Non-pigmented ciliary epithelial cell (primary cell): ENCODE measurements at regions not wholly inside any gene's neighbourhood (a gene's known extent, or its start where the extent isn't known, plus 50 kb on each side); places are given as distances from the start of the nearest gene placed in this dataset.

Source experiments
- DNase-seq: peaks from one replicate; pipeline ENCODE4 v3.0.0-alpha.2; 2010; ENCODE audit warnings: low read depth

DNA sequence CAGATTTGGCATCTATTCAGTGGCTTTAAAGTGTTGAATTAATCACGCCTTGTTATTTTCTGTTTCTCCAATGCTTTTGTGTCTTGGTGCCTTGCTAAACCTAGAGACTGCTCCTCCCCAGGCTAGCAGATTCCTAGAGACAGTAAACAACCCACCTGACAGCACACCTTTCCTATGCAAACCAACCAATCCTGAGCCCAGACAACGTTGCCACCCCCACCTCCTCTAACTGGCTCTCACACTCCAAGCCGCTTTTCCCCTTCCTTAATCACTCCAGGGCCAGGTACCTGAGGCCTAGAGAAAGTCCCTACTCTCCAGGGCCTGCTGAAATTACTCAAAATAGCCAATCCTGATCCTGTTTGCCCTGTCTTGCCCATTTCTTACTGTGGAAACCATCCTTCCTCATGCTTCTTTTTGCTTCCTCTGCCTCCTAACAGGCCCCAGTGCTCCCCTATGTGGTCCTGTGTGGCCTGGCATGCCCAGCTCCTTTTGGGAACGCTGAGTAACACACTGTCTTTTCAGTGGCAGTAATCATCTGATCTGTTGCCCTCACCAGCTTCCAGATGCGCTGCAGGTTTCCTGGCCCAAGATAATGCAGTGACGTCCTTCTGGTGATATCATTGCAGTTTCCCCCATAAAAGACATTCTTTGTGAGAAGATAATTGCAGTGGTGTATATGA lies 53.4 kb downstream of the GAS1 start:
- DNase-seq, result no peak

DNA sequence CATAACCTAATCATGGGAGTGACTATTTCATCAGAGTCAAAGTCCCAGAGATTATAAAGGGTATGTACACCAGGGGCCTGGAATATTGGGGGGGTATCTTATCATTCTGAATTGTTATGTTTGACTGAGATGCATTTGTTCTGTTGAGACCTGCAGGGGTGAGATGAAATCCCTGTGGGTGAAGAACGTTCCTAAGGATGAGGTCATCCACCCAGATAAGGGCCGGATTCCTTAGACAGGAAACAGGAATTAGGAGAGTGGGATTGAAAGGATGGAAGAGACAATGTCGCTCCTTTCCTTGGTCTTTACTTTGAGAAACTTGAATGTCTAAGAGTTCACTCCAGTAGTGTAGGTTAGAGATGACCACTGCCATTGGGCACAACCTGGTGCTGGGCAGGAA lies 54.7 kb downstream of the GAS1 start:
- DNase-seq, result no peak

DNA sequence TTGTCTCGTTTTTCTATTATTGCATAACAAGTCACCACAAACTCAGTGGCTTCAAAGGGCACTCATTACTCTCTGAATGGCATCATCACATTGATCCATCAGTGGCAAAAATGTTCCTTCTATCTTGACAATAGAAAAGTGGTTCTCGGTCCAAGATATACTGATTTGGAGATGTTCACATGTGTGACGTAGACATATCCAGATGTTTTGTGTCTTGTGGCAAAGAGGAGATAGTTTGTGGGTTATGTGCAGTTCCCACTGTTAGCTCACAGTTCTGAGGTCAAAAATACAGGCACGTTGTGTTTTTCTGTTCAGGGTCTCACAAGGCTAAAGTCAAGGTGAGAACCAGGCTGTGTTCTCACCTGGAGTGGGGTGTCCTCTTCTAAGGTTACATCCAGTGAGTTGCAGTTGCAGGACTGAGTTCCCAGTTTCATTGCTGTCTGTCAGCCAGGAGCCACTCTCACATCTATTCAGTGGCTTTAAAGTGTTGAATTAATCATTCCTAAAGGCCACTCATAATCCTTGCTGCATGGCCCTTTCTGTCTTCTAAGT lies 55.3 kb downstream of the GAS1 start:
- no peak for DNase-seq

DNA sequence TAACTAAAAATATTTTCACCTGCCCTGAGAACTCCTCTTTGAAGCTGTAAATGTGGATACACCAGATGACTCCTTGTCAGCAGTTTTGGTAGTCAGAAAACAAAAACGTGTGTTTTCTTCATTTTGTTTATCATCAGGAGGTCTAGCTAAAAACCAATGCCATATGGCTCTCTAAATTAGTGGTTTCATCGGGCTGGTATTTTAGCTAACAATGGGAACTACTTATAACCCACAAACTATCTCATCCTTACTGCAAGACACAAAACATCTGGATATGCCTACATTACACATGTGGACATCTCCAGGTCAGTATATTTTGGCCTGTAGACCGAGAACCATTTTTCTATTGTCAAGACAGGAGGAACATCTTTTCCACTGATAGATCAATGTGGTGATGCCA lies 56.2 kb downstream of the GAS1 start:
- DNase-seq, result no peak

DNA sequence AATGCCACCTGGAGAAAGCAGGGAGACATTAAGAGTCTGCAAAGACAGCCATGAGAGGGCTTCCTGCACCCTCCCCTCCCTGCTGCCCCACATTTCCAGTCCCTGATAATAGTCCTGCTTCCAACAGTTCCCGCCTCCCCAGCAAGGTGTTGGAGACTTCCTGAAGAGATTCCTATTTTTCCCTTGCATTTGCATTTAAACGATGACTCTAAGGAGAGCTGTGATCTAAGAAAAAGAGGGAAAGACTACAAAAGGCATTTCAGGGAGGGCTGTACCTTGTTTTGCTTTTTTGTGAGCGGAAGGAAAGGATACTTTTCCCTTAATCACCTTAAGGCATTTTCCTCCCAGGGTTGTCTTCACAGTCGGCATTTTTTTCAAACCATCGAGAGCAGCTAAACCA lies 62.1 kb downstream of the GAS1 start:
- no peak for DNase-seq

DNA sequence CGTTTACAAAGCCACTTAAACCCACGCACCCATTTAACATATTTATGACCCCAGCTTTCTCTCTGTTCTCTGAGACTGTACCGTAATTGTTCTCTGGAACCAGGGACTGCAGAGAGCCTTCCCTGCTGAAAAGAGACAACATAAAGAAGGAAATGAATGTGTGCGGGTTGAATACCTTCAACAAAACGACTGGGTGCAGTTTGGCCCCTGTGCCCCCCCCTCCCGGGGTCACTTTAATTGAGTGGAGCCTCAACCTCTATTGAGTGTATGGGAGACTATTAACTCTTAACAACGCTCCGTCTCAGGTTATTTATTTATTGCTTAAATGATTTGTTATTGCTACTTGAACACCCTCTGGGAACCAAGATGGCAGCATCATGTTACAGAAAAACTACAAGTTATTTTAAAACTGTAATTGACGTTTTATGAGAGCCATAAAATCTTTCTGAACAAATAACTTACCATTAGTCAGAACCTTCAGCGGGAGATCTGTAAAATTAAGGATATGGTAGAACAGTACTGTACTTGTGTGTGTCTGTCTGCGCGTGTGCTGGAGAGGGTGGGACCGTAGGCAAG lies 70.6 kb downstream of the GAS1 start:
- DNase-seq, result no peak

DNA sequence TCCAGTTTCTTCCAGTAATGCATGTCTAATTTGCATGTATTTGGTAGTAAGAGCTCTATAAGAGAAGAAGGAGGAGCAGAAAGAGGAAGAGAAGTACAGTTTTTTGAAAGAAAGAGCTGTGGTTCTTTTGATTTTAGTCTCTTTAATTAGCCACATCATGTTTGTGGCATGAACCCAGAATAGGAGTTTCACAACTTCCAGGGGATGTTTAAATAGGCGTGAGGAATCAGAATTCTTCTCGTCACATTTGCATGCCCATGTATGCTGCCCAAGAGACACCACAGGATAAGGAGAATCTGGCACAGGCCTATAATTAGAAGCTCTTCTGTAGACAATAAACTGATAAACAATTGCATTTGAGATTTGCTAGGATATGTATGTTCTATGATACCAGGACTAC lies 78.7 kb downstream of the GAS1 start:
- DNase-seq, result no peak

DNA sequence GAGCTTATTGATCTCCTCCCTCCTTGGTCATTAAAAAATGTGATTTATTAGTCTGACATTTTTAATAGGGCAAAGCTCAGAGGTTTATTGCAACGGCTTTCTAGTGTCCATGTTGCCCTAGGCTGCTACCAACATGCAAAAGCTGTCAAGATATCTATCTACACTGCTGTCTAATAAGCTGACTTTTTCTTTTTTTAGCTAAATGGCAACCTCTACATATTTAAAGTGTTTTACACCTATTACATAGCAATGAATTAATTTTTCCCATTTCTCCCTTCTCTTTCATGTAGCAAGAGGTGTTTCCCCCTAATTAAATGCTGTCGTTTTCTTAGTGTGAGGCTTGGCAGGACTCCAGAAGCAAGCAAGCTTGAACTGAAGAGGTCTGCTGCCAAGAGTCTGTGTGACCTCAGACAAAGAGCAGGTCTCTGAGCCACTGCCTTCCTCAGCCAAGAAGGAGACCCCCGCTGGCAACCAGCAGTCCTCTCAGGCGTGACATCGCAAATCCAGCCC lies 79.4 kb downstream of the GAS1 start:
- no peak for DNase-seq

DNA sequence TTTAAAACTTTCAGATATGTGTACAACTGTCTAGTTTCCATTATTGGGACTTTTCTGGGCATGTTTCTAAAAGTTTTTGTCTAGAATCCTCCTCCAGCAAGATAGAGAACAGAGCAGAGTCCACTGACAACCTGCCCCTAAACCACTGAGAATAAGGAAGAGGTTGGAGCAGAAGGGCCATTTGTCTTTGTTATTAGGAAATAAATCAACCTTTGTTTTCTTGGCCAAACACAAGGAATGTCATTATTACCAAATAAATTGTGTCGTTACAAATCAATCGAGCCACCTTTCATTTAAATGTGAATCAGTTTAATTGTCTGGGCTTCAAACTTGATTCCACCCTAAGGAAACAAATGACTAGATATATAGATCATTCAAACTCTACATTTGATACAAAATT lies 81.4 kb downstream of the GAS1 start:
- DNase-seq, result no peak

DNA sequence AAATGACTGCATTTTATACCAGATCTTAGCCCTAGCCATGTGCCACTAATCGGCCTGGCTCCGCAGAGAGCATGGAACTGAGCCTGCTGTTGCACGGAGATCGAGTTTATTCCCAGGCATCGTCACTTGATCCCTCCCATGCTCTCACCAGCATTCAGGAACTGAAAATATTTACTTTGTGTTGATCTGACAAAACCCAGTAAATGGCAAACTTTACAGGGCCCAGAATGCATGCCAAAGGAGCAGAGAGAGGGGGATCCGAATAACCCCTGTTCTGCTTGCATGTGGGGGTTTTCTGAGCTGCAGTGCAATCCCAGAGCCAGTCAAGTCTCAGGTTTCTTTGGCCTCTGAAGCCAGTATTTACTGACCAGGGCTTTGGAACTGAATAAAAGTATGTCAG lies 87.3 kb downstream of the GAS1 start:
- DNase-seq, result no peak

DNA sequence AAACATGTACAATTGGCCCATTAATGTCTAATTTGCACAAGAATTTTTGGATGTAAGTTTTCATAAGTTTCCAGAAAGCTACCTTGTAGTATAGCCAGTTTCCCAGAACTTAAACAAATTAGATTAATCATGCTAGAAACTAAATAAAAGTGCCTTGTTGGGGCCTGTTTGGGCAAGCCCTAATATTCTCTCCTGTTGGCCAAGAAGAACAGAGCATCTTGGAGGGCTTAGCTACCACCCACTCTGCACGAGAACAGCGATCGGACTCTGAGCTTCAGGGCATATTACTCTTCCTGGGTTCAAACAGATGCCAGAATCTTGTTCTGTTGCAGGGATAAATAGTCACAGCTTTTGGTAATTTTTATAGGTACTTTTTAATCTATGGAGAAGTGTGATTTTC lies 88.2 kb downstream of the GAS1 start:
- DNase-seq, result no peak

DNA sequence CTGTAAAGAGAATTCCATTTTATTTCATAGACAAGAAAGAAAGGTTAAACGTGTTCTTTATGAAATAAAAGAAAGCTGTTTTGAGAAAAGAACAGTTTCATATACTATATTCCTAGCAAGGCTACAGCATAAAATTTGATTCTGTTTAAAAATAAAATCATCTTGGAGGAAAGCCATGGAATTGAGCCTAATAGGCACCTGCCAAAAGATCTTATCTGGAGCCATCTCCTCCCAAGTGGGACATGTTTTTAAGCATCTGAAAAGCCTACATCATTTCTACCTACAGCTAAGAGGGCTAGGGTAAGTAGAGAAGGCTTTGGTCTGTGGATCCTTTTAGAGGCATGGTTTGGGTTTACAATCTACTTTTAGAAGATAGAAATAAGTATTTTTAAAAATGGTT lies 89.3 kb downstream of the GAS1 start:
- no peak for DNase-seq

DNA sequence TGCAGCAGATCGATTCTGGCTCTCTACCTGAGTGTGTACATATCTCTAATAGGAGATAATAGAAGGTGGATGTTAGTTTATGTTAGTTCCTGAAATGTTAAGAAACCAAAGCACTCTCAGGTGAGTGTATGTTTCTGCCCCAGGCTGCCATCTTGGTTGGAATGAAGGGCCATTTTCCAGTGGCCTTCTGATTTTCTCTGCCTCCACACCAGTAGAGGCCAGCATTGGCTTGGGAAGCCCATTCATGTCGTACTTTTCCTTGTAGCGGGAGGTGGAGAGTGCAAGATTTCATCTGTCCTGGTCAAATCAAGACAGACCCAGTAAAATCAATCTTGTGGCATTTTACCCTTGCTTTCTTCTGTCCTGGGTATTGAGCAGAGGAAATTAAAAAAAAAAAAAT lies 91.0 kb downstream of the GAS1 start:
- no peak for DNase-seq

DNA sequence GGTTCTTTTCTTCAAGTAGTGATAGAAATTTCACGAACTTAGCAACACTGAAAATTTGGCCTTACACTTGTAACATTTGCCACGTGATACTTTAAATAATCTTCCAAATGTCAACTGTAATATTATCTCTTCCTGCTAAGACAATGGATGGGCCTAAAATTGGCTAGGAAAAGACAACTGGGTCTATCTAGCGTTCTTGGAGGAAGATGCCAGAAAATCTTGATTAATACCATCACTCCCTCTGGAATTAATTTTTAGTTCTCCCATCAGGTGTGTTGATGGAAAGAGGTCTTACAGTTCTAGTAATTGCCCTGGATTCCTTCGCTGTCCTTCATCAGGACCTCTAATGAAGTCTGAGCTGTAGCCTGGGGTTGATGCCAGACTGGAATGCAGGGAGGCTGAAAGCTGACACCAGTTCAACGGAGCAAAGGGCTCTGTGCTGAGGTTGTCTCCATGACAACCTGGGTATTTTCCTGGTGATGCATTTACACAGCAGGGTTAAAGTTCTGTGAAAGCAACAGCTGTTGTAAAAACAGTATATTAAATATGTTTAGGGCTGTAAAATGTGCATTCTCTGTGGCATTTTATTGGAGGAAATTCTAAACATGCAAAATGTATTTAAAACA lies 92.3 kb downstream of the GAS1 start:
- peak; percentile 81 for DNase-seq

DNA sequence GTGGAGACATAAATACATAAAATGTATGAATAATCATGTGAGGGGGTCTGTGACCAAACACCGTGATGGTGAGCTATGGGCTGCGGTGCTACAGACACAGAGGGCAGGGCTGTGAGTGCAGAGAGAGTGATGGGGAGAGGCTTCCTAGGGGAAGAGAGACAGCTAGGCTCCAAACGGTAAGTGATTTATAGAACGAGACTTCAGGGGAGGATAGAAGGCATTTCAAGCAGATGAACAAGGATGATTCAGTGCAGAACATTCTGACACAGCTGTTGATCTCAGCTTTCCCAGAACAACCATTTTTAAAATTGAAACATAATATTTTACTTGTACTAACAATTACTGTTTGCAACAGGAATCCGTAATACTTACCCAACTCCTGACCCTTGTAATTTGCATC lies 100.7 kb downstream of the GAS1 start:
- peak; percentile 13 for DNase-seq

DNA sequence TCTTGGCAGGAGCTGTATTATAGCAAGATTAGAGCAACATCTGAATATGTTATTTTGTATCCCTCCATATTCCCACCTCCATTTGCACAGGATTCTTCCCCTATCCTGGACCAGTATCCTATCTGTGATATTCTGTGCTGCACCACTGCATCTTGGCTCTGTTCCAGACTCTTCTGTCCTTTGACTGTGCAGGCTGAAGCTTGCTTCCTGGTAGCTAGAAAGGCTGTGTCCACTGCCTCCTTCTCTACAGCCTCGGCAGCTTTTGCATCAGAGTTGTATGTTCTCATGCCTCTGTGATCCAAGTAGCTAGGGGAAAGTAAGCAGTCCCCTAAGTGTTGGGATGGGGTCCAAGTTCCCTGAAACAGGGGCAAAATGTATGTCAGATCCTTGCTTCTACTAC lies 104.1 kb downstream of the GAS1 start:
- DNase-seq, result no peak

DNA sequence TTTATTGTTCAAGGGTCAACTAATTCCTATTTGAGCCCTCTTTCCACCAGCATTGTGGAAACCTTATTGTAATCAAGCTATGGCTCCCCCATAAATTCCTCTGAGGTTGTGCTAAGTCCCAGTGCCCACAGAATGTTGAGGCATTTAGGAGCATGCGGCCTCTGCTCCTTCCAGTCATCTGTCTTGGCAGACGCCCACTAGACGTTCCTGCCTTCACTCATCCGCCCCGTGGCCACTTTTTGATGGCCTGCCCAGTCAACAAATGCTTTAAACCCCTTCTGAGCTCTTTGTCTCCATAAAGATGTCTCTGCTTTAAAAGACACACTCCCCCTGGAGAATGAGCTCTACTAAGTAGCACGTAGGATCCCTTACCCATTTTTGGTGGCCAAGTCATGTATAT lies 104.7 kb downstream of the GAS1 start:
- DNase-seq, result no peak

DNA sequence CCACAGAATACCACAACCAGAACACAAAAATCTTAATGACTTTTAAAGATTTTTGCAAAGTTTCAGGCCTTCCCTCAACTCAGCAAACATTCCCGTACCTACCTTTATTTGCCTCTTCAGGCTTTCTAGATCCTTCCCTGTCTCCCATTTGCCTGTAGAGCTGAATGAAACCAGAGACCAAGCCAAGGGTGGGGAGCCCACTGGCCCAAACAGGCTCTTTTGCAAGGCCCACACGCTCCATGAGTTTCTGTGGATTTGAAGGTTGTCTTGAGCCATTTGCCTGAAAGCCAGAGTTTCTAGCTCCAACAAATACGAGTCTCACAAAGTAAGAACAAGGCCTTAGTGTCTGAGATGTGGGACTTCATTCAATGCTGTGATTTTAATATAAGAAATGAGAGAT lies 107.8 kb downstream of the GAS1 start:
- no peak for DNase-seq

DNA sequence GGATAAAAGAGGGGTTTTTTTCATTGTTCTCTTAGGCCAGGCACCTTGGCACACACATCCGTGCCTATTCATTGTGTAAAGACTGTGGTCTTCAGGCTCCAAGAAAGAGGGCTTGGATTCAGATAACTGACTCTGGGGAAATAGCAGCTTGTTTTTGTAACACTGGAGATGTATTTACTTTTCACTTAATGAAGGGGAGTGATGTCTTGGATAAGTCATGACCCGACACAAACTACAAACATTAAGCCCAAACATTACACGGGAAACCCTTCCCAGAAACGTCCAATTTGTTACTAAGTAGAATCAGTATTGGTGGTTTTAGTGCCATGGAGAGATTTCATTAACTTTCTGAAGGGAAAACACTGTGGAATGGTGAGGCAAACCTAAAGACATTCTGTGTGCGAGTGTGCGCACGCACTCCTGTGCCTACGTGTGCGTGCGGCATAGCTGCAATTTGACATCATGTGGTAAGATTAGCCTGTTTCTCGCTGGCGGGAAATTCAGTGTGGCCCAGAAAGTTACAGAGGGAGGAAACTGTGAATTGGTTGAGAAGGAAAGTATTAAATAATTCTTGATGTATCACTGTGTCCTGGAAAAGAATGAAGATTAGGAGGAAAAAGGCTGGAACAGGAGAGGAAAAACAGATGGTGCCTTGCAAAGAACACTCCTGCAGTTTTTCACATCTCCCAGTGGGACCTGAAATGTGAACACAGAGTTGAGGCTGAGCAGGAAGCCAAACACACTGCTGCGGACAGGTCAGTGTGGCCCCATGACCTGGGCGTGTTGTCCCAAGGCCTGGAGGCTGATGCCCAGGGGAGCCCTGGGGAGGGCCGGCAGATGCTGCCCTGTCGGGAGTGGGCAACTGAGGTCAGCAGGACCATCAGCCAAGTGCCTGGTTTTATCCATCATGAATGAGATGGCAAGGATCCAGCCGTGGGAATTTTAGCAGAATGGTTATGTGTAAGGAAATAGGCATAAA lies 108.5 kb downstream of the GAS1 start:
- DNase-seq, result no peak

DNA sequence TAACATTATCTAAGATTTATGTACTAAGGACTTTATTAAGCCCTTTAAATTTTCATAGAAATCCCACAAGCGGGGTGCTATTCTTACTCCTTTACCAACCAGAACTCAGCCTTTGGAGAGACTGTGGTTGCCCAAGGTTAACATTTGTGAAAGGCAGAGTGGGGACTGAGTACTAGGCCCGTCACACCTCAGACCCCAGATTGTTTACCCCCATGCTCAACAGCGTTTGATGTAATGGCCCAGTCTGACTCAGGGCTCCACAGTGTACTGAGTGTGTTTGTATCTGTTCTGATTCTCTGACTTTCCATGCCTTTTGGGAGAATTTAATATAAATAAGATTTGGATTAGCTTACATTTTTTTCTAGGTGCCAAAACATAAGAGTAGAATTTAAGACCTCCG lies 110.0 kb downstream of the GAS1 start:
- no peak for DNase-seq

DNA sequence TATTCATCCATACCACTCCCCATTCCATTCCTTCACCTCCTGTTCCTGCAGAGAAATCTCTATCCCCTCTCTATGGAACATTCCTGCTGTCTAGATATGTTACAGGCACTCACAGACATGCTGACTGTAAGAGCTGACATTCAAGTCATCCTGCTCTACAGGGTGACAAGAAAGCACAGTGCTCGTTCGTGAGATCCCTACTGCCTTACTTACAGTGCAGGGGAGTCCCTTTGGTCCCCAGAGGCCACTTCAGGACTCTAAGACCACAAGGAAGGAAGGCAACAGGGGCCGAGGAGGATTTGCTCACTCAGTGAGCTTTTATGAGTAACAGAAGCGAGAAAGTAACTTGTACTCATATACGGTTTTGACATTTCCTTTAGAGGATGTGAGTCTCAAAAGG lies 110.5 kb downstream of the GAS1 start:
- DNase-seq, result no peak

DNA sequence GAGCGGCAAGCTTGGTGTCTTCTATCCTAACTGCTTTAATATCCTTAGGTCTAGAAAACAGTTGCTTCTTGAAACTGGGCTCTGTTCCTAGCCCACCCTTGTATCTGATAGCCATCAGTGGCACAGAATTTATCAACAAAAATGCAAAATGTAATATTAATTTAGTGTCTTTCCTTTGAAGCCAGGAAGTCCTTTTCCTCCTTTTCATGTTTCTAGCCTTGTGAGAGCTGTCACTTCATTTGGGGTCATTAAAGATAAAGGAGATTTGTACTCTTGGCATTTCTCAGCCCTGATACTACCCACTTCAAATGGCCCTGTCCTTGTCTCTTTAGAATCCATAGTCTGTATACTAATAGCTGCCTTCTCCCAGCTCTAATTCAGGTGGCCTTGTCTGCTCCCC lies 111.0 kb downstream of the GAS1 start:
- no peak for DNase-seq
